Ishikawa (cell line): ENCODE measurements at regions not wholly inside any gene's neighbourhood (a gene's known extent, or its start where the extent isn't known, plus 50 kb on each side); places are given as distances from the start of the nearest gene placed in this dataset.

Experiments used
- CEBPB ChIP-seq: IDR thresholded peaks from 2 replicates; pipeline ENCODE4 v1.6.1; 2012
- CREB1 ChIP-seq: IDR thresholded peaks from 2 replicates; pipeline ENCODE4 v1.6.1; 2012; ENCODE audit warnings: low read depth
- EGR1 ChIP-seq: IDR thresholded peaks from 2 replicates; pipeline ENCODE4 v1.6.1; 2012
- EP300 ChIP-seq: IDR thresholded peaks from 2 replicates; pipeline ENCODE4 v1.6.1; 2012; ENCODE audit warnings: borderline replicate concordance
- FOXM1 ChIP-seq: IDR thresholded peaks from 2 replicates; pipeline ENCODE4 v1.6.1; 2012; ENCODE audit warnings: low read depth, borderline replicate concordance
- NFIC ChIP-seq: IDR thresholded peaks from 2 replicates; pipeline ENCODE4 v1.6.1; 2012
- RAD21 ChIP-seq: IDR thresholded peaks from 2 replicates; pipeline ENCODE4 v1.6.1; 2012; ENCODE audit warnings: low read depth
- REST ChIP-seq: IDR thresholded peaks from 2 replicates; pipeline ENCODE4 v1.6.1; 2012; ENCODE audit warnings: low read depth, mild to moderate bottlenecking
- TAF1 ChIP-seq: IDR thresholded peaks from 2 replicates; pipeline ENCODE4 v1.6.1; 2012; ENCODE audit warnings: low read depth, mild to moderate bottlenecking
- TCF12 ChIP-seq: IDR thresholded peaks from 2 replicates; pipeline ENCODE4 v1.6.1; 2012; ENCODE audit warnings: low read depth
- TEAD4 ChIP-seq: IDR thresholded peaks from 2 replicates; pipeline ENCODE4 v1.6.1; 2012
- YY1 ChIP-seq: IDR thresholded peaks from 2 replicates; pipeline ENCODE4 v1.6.1; 2012; ENCODE audit warnings: low read depth
- ZBTB7A ChIP-seq: IDR thresholded peaks from 2 replicates; pipeline ENCODE4 v1.6.1; 2012; ENCODE audit warnings: low read depth
- TF ChIP-seq, protein P1 (sequence below): IDR thresholded peaks from 2 replicates; pipeline ENCODE4 v1.6.1; 2012
- TF ChIP-seq, protein P2 (sequence below): IDR thresholded peaks from 2 replicates; pipeline ENCODE4 v1.6.1; 2012

DNA sequence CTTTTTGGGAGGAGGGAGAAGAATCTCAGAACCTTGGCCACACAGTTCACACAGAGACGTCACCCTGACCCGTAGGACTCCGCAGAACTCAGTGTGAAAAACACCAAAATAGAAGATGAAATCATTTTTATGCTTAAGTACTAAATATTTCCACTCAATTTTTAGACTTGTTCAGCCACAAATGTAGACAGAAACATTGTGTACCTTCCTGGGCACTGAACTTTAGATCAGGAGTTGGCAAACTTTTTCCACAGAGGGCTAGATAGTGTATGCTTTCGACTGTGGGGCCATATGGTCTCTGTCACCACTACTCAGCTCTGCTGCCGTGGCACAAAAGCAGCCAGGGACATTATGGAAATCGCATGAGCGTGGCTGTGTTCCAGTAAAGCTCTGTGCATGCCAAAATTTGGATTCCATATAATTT lies 61.8 kb upstream of the STOX2 start:
- TF ChIP-seq, protein P1, sequence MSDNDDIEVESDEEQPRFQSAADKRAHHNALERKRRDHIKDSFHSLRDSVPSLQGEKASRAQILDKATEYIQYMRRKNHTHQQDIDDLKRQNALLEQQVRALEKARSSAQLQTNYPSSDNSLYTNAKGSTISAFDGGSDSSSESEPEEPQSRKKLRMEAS: no peak
- no peak for TF ChIP-seq RAD21
- TF ChIP-seq YY1: no peak
- TF ChIP-seq, protein P2, sequence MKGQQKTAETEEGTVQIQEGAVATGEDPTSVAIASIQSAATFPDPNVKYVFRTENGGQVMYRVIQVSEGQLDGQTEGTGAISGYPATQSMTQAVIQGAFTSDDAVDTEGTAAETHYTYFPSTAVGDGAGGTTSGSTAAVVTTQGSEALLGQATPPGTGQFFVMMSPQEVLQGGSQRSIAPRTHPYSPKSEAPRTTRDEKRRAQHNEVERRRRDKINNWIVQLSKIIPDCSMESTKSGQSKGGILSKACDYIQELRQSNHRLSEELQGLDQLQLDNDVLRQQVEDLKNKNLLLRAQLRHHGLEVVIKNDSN: no peak
- TF ChIP-seq CREB1: no peak
- TF ChIP-seq NFIC: no peak
- TF ChIP-seq TAF1: no peak
- TF ChIP-seq TEAD4: no peak
- TF ChIP-seq TCF12: no peak
- no peak for TF ChIP-seq REST
- no peak for TF ChIP-seq ZBTB7A

- TF ChIP-seq REST: no peak
- TF ChIP-seq, protein P1: no peak
- TF ChIP-seq TAF1: no peak
- no peak for TF ChIP-seq YY1
- TF ChIP-seq, protein P2: no peak
- no peak for TF ChIP-seq ZBTB7A
- no peak for TF ChIP-seq FOXM1
- TF ChIP-seq RAD21: no peak
- no peak for TF ChIP-seq EP300
These were observed 58.2 kb upstream of the STOX2 start for GRCh38 chr4:183846951-183847350.

GRCh38 chr4:183848805-183849204 lies 56.3 kb upstream of the STOX2 start:
- no peak for TF ChIP-seq EGR1
- no peak for TF ChIP-seq FOXM1
- TF ChIP-seq REST: no peak
- no peak for TF ChIP-seq CEBPB
- no peak for TF ChIP-seq CREB1
- no peak for TF ChIP-seq NFIC
- TF ChIP-seq, protein P2: no peak
- no peak for TF ChIP-seq RAD21
- TF ChIP-seq EP300: no peak
- TF ChIP-seq TAF1: no peak
- TF ChIP-seq, protein P1: no peak
- no peak for TF ChIP-seq TCF12
- TF ChIP-seq ZBTB7A: no peak
- TF ChIP-seq TEAD4: no peak
- TF ChIP-seq YY1: no peak

- TF ChIP-seq TEAD4 (no peak), REST (no peak), EGR1 (no peak), CEBPB (no peak), NFIC (no peak), ZBTB7A (no peak), TAF1 (no peak), YY1 (no peak), CREB1 (no peak), EP300 (no peak), RAD21 (no peak), TCF12 (no peak), FOXM1 (no peak)
- TF ChIP-seq, protein P1: no peak
- TF ChIP-seq, protein P2: no peak
These were observed 52.1 kb upstream of the STOX2 start for GRCh38 chr4:183852910-183853547.
